ENCODE measurements at regions not wholly inside any gene's neighbourhood (a gene's known extent, or its start where the extent isn't known, plus 50 kb on each side); places are given as distances from the start of the nearest gene placed in this dataset.
"Not testable (repeated sequence)": the region's sequence is repeated elsewhere in the genome, so short reads cannot be mapped to it uniquely, and the experiment has no call there.

DNA sequence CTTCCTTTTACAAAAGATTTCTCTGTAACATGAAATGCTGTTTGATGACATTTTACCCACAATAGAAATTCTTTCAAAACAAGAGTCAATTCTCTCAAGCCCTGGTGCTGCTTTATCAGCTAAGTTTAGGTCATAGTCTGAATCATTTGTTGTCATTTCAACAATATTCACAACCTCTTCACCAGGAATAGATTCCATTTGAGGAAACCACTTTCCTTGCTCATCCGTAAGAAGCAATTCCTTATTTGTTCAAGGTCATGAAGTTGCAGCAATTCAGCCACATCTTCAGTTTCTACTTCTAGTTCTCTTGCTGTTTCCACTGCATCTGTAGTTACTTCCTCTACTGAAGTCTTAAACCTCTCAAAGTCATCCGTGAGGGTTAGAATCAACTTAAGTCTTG, 315.3 kb downstream of the TYW1 start:
- Histone ChIP-seq H3K27ac (no peak overlapping the region), H3K27me3 (replicated peaks; ENCODE audit: insufficient read depth) (no peaks in the 10 kb centered on the region), H3K9me3 (no peaks in the 10 kb centered on the region), H3K4me1 (ENCODE audit: control insufficient read depth in 1 of 2, low read depth in 2 of 2) (no peaks in the 10 kb centered on the region), H3K4me3 (no peak overlapping the region), H3K36me3 (peaks cover 47% of the 10 kb centered on the region)
- TF ChIP-seq, protein P1, sequence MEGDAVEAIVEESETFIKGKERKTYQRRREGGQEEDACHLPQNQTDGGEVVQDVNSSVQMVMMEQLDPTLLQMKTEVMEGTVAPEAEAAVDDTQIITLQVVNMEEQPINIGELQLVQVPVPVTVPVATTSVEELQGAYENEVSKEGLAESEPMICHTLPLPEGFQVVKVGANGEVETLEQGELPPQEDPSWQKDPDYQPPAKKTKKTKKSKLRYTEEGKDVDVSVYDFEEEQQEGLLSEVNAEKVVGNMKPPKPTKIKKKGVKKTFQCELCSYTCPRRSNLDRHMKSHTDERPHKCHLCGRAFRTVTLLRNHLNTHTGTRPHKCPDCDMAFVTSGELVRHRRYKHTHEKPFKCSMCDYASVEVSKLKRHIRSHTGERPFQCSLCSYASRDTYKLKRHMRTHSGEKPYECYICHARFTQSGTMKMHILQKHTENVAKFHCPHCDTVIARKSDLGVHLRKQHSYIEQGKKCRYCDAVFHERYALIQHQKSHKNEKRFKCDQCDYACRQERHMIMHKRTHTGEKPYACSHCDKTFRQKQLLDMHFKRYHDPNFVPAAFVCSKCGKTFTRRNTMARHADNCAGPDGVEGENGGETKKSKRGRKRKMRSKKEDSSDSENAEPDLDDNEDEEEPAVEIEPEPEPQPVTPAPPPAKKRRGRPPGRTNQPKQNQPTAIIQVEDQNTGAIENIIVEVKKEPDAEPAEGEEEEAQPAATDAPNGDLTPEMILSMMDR (IDR thresholded peaks at IDR 0.05), result no peak
- DNase-seq (ENCODE audit: low spot score) (no peak), ATAC-seq (ENCODE audit: insufficient number of reproducible peaks, low FRiP score, low read depth) (no peak)

DNA sequence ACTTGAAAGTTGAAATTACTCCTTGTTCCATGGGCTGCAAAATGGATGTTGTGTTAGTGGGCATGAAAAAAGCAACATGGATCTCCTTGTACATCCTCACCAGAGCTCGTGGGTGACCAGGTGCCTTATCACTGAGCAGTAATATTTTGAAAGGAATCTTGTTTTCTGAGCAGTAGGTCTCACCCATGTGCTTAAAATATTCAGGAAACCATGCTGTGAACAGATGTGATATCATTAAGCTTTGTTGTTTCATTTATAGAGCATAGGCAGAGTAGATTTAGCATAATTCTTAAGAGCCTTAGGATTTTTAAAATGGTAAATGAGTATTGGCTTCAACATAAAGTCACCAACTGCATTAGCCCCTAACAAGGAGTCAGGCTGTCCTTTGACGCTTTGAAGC, 316.6 kb downstream of the TYW1 start:
- Histone ChIP-seq H3K4me1 (ENCODE audit: control insufficient read depth in 1 of 2, low read depth in 2 of 2) (no peaks in the 10 kb centered on the region), H3K27ac (no peak overlapping the region), H3K36me3 (peaks cover 43% of the 10 kb centered on the region), H3K4me3 (no peak overlapping the region), H3K9me3 (no peaks in the 10 kb centered on the region), H3K27me3 (replicated peaks; ENCODE audit: insufficient read depth) (no peaks in the 10 kb centered on the region)
- TF ChIP-seq, protein P1 (IDR thresholded peaks at IDR 0.05), result no peak
- DNase-seq (ENCODE audit: low spot score) (no peak), ATAC-seq (ENCODE audit: insufficient number of reproducible peaks, low FRiP score, low read depth) (no peak)

DNA sequence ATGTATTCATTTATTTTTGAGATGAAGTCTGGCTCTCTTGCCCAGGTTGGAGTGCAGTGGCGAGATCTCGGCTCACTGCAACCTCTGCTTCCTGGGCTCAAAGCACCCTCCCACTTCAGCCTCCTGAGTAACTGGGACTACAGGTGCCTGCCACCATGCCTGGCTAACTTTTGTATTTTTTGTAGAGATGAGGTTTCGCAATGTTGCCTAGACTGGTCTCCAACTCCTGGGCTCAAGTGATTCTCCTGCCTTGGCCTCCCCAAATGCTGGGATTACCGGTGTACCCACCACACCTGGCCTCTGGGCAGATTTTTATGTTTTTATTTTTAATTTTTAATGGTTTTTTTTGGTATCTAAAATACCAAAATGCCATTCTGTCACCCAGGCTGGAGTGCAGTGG, 320.3 kb downstream of the TYW1 start:
- peaks cover 24% of the 10 kb centered on the region for H3K36me3 ChIP-seq
- not testable (repeated sequence) for ATAC-seq (ENCODE audit: insufficient number of reproducible peaks, low FRiP score, low read depth); H3K4me3 ChIP-seq; DNase-seq (ENCODE audit: low spot score); H3K27me3 ChIP-seq (replicated peaks; ENCODE audit: insufficient read depth); H3K4me1 ChIP-seq (ENCODE audit: control insufficient read depth in 1 of 2, low read depth in 2 of 2); H3K9me3 ChIP-seq; H3K27ac ChIP-seq

DNA sequence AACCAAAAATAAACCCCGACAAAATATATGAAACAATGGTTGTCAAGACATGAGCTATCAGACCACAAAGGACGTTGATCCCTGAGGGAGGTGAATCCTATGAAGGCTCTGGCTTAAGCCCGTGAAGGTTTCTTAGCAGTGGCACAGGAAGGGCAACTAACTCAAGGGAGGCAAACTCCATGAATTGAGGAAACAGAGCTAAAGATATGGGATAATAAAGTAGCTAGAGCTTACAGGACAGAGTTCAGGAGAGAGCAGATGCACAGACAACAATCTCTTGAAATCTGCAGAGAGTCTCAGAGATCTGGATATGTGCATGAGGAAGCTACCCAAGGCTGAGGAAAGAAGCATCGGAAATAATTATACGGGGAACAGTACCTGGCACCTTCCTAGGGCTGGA, 331.6 kb downstream of the TYW1 start:
- DNase-seq (ENCODE audit: low spot score); H3K27me3 ChIP-seq (replicated peaks; ENCODE audit: insufficient read depth); H3K9me3 ChIP-seq; H3K27ac ChIP-seq; ATAC-seq (ENCODE audit: insufficient number of reproducible peaks, low FRiP score, low read depth); H3K4me3 ChIP-seq; H3K4me1 ChIP-seq (ENCODE audit: control insufficient read depth in 1 of 2, low read depth in 2 of 2); H3K36me3 ChIP-seq: not testable (repeated sequence)

DNA sequence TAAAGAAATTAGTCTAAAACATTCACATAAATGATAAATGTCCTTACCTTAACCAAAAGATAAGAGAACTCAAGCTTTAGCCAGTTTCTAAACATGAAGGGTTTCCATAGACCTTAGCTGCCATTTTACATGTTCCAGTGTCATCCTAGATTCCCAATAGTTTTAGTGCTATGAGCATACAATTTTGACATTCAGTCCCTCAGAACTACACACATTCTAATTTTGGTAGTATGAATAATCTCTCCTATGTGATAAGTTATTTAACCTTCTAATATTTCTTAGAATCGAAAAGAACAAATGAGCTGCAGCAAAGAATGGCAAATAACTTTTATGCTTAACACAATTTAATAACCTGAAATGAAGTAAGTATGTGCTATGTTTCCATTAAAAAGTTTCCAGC, 338.5 kb downstream of the TYW1 start:
- H3K27me3 ChIP-seq (replicated peaks; ENCODE audit: insufficient read depth); H3K27ac ChIP-seq; H3K9me3 ChIP-seq; DNase-seq (ENCODE audit: low spot score); ATAC-seq (ENCODE audit: insufficient number of reproducible peaks, low FRiP score, low read depth); H3K4me1 ChIP-seq (ENCODE audit: control insufficient read depth in 1 of 2, low read depth in 2 of 2); H3K4me3 ChIP-seq; H3K36me3 ChIP-seq: not testable (repeated sequence)

DNA sequence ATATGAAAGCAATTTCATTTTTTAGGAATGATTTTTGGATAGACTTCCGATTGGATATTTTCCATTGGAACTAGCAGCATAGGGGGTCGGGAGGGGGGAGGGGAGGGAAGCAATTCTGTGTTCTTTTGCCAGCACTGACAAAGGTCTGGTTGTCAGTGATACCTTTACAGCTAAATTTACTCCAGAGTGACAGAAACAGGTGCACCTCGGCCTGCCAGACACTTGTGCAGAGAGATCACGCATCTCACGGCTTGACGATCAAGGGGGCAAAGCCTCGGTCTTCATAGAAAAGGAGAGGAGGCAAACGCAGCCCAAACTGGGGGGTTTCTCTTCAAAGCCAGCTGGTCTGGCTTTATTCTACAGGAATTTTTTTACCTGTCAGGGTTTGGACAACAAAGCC, 339.0 kb downstream of the TYW1 start:
- H3K27ac ChIP-seq; H3K9me3 ChIP-seq; H3K27me3 ChIP-seq (replicated peaks; ENCODE audit: insufficient read depth); H3K4me1 ChIP-seq (ENCODE audit: control insufficient read depth in 1 of 2, low read depth in 2 of 2); ATAC-seq (ENCODE audit: insufficient number of reproducible peaks, low FRiP score, low read depth); DNase-seq (ENCODE audit: low spot score); H3K36me3 ChIP-seq; H3K4me3 ChIP-seq: not testable (repeated sequence)

DNA sequence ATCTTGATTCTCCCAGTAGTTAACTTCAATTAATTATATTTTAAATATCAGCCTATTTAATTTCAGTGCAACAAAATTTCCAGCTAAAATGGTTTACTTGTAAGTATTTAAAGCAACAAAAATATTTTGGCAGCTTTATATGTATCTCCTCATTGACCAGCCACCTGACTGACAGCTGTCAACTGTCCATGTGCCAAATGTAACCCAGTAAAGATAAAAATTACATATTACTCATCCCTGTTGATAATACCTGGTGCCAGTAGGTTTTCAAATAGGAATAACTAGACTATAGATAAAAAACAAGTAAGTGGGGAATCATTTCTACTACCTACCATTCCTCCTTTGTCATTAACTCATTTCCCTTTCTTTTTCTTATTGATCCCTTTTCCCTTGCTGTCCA, 341.9 kb downstream of the TYW1 start:
- H3K27ac ChIP-seq; H3K27me3 ChIP-seq (replicated peaks; ENCODE audit: insufficient read depth); DNase-seq (ENCODE audit: low spot score); H3K9me3 ChIP-seq; H3K4me3 ChIP-seq; ATAC-seq (ENCODE audit: insufficient number of reproducible peaks, low FRiP score, low read depth); H3K36me3 ChIP-seq; H3K4me1 ChIP-seq (ENCODE audit: control insufficient read depth in 1 of 2, low read depth in 2 of 2): not testable (repeated sequence)

DNA sequence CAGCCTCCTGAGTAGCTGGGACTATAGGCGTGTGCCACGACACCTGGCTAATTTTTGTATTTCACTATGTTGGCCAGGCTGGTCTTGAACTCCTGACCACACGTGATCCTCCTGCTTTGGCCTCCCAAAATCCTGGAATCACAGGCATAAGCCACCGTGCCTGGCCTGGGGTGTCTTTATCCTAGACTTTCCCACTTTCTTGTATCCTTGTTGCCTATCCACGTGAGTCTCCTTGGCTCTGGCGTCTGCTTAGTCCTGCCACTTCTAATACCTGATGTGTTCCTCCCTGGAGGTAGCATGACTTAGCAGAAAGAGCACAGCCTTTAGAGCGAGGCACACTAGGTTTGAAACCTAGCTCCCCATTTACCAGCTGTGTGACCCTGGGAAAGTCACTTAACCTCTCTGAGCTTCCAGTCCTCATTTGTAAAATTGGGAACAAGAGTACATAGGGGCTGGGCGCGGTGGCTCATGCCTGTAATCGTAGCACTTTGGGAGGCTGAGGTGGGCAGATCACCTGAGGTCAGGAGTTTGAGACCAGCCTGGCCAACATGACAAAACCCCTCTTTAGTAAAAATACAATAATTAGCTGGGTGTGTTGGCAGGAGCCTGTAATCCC, 344.6 kb downstream of the TYW1 start:
- no peak for DNase-seq (ENCODE audit: low spot score)

More for the DNA sequence above, 344.6 kb downstream of the TYW1 start:
- no peaks in the 10 kb centered on the region for H3K27me3 ChIP-seq (replicated peaks; ENCODE audit: insufficient read depth)
- H3K9me3 ChIP-seq, result no peaks in the 10 kb centered on the region
- peaks cover 6% of the 10 kb centered on the region for H3K36me3 ChIP-seq
- ATAC-seq (ENCODE audit: insufficient number of reproducible peaks, low FRiP score, low read depth), result no peak
- H3K4me1 ChIP-seq (ENCODE audit: control insufficient read depth in 1 of 2, low read depth in 2 of 2), result no peaks in the 10 kb centered on the region
- no peak overlapping the region for H3K4me3 ChIP-seq
- H3K27ac ChIP-seq, result no peak overlapping the region
- TF ChIP-seq, protein P1 (IDR thresholded peaks at IDR 0.05), result no peak
